ENCODE measurements at regions not wholly inside any gene's neighbourhood (a gene's known extent, or its start where the extent isn't known, plus 50 kb on each side); places are given as distances from the start of the nearest gene placed in this dataset.

- no peak overlapping the region for H3K4ac ChIP-seq (ENCODE audit: low read depth, low read length)
- H2AK5ac ChIP-seq (ENCODE audit: insufficient read length, low read length), result no peak overlapping the region
- no peak overlapping the region for H3K4me3 Mint-ChIP-seq
- no peaks in the 10 kb centered on the region for H4K20me1 ChIP-seq (ENCODE audit: control insufficient read depth, insufficient read depth, insufficient read length)
- H3T11ph ChIP-seq (ENCODE audit: low read length), result no peak overlapping the region
- H3K79me1 ChIP-seq (ENCODE audit: insufficient read depth, low read depth, low read length, poor library complexity, severe bottlenecking), result no peaks in the 10 kb centered on the region
- H3K4me1 Mint-ChIP-seq, result peaks cover 32 to 37% of the 10 kb centered on the region in 2 experiments
- H3K56ac ChIP-seq (ENCODE audit: insufficient read length, low read depth, low read length), result no peak overlapping the region
- H2BK5ac ChIP-seq (ENCODE audit: insufficient read length, low read length), result no peak overlapping the region
- no peaks in the 10 kb centered on the region for H3K4me1 ChIP-seq (ENCODE audit: insufficient read depth, low read length)
- H2BK12ac ChIP-seq (ENCODE audit: insufficient read length, low read depth, low read length), result no peak overlapping the region
- H3K27ac Mint-ChIP-seq, result no peak overlapping the region
- H3K18ac ChIP-seq (ENCODE audit: insufficient read length, low read depth, low read length), result no peak overlapping the region
- no peak overlapping the region for H2BK20ac ChIP-seq (ENCODE audit: low read depth, low read length, poor library complexity, severe bottlenecking)
- no peak overlapping the region for H2AFZ ChIP-seq (ENCODE audit: low read length)
- H2BK15ac ChIP-seq (ENCODE audit: low read depth, low read length), result no peak overlapping the region
- no peak overlapping the region for H3K14ac ChIP-seq (ENCODE audit: insufficient read depth, low read length)
- 0 out of 2 replicates have a peak, but pooled peaks cover 1% of the 10 kb centered on the region for H3K27me3 Mint-ChIP-seq (ENCODE audit: low read depth)
- no peak overlapping the region for H3K27ac ChIP-seq (ENCODE audit: insufficient read length, low read depth, low read length)
- no peak overlapping the region for H4K5ac ChIP-seq (ENCODE audit: insufficient read length, low read depth, low read length)
- H4K91ac ChIP-seq (ENCODE audit: insufficient read length, low read depth, low read length), result no peak overlapping the region
- H3K9me3 Mint-ChIP-seq, result peaks cover 19 to 22% of the 10 kb centered on the region in 2 experiments
- H3K23me2 ChIP-seq (ENCODE audit: insufficient read length, low read depth, low read length, poor library complexity, severe bottlenecking), result no peaks in the 10 kb centered on the region
- H3K9ac ChIP-seq (ENCODE audit: extremely low read depth, insufficient read length, low read length), result no peak overlapping the region
- H4K8ac ChIP-seq (replicated peaks; ENCODE audit: insufficient read length, low read depth, low read length), result no peak overlapping the region
- WGBS (ENCODE audit: extremely low coverage, insufficient read length, low lambda C conversion rate), result no CpG with 5 or more reads among the region's 2 CpGs
- H3K79me2 ChIP-seq (ENCODE audit: insufficient read depth, low read length), result no peaks in the 10 kb centered on the region
- H3K4me2 ChIP-seq (ENCODE audit: insufficient read depth, insufficient read length, low read length), result no peak overlapping the region
- no peak overlapping the region for H2BK120ac ChIP-seq (ENCODE audit: low read depth, low read length, poor library complexity, severe bottlenecking)
- TF ChIP-seq CTCF (conservative IDR thresholded peaks at IDR 0.05), result no peak
- DNase-seq, result no peak
- H3K36me3 Mint-ChIP-seq (ENCODE audit: insufficient read depth in 1 of 3, low read depth in 3 of 3), result peaks cover 11 to 26% (median 12%) of the 10 kb centered on the region in 3 experiments; a peak in 6 of 7 replicates
- no peaks in the 10 kb centered on the region for H3K27me3 ChIP-seq (ENCODE audit: insufficient read depth, low read length)
- no peaks in the 10 kb centered on the region for H3K9me3 ChIP-seq (ENCODE audit: control insufficient read depth, low read depth, low read length)
- no peak overlapping the region for H3K23ac ChIP-seq (ENCODE audit: insufficient read length, low read depth, low read length)
Observed at GRCh38 chr12:127685491-127685890, 581.5 kb upstream of the TMEM132C start.

All from H9 (cell line).